HG03442 (cell line): ENCODE measurements at regions not wholly inside any gene's neighbourhood (a gene's known extent, or its start where the extent isn't known, plus 50 kb on each side); places are given as distances from the start of the nearest gene placed in this dataset.

ENCODE experiments used
- ATAC-seq: cut with Tn5 transposase; IDR thresholded peaks from one replicate; pipeline ENCODE4 v1.9.1; 2021; ENCODE audit warnings: mild to moderate bottlenecking, moderate library complexity; ENCODE audit not compliant: unreplicated experiment

GRCh38 chr20:12265662-12266061 is 348.0 kb downstream of the BTBD3 start:
- ATAC-seq = no peak

GRCh38 chr20:12269579-12269978 is 351.9 kb downstream of the BTBD3 start:
- no peak for ATAC-seq

- ATAC-seq = no peak
Observed at GRCh38 chr20:12270863-12271262, 353.2 kb downstream of the BTBD3 start.

- ATAC-seq = no peak
Observed at GRCh38 chr20:12276011-12276673, 358.4 kb downstream of the BTBD3 start.

GRCh38 chr20:12287575-12287974 is 369.9 kb downstream of the BTBD3 start:
- ATAC-seq = no peak

GRCh38 chr20:12289465-12289864 is 371.8 kb downstream of the BTBD3 start:
- no peak for ATAC-seq

- ATAC-seq = no peak
Observed at GRCh38 chr20:12291386-12291785, 373.7 kb downstream of the BTBD3 start.

GRCh38 chr20:12293900-12294299 is 376.2 kb downstream of the BTBD3 start:
- ATAC-seq = no peak

GRCh38 chr20:12294678-12295077 is 377.0 kb downstream of the BTBD3 start:
- ATAC-seq = no peak

- ATAC-seq = no peak
Observed at GRCh38 chr20:12305188-12305950, 387.7 kb downstream of the BTBD3 start.

GRCh38 chr20:12306107-12306506 is 388.4 kb downstream of the BTBD3 start:
- no peak for ATAC-seq

GRCh38 chr20:12311094-12311865 is 393.6 kb downstream of the BTBD3 start:
- no peak for ATAC-seq

GRCh38 chr20:12315652-12316051 is 398.0 kb downstream of the BTBD3 start:
- no peak for ATAC-seq

GRCh38 chr20:12316794-12317193 is 399.1 kb downstream of the BTBD3 start:
- no peak for ATAC-seq

GRCh38 chr20:12317433-12317832 is 399.7 kb downstream of the BTBD3 start:
- no peak for ATAC-seq

GRCh38 chr20:12318043-12318442 is 400.4 kb downstream of the BTBD3 start:
- no peak for ATAC-seq

- ATAC-seq = no peak
Observed at GRCh38 chr20:12321736-12322135, 404.0 kb downstream of the BTBD3 start.

GRCh38 chr20:12327205-12327604 is 409.5 kb downstream of the BTBD3 start:
- no peak for ATAC-seq

GRCh38 chr20:12331236-12331635 is 413.5 kb downstream of the BTBD3 start:
- ATAC-seq = no peak

GRCh38 chr20:12337601-12338000 is 419.9 kb downstream of the BTBD3 start:
- no peak for ATAC-seq

- ATAC-seq = no peak
Observed at GRCh38 chr20:12345978-12346377, 428.3 kb downstream of the BTBD3 start.

- no peak for ATAC-seq
Observed at GRCh38 chr20:12353842-12354241, 436.1 kb downstream of the BTBD3 start.
